ENCODE measurements at regions not wholly inside any gene's neighbourhood (a gene's known extent, or its start where the extent isn't known, plus 50 kb on each side); places are given as distances from the start of the nearest gene placed in this dataset.

- H2AFZ ChIP-seq (ENCODE audit: low read depth, low read length), result no peak overlapping the region
- H3K4me3 ChIP-seq (ENCODE audit: low read length), result no peak overlapping the region
- no peak overlapping the region for H3K27ac ChIP-seq (ENCODE audit: low read length)
- TF ChIP-seq, protein P1, sequence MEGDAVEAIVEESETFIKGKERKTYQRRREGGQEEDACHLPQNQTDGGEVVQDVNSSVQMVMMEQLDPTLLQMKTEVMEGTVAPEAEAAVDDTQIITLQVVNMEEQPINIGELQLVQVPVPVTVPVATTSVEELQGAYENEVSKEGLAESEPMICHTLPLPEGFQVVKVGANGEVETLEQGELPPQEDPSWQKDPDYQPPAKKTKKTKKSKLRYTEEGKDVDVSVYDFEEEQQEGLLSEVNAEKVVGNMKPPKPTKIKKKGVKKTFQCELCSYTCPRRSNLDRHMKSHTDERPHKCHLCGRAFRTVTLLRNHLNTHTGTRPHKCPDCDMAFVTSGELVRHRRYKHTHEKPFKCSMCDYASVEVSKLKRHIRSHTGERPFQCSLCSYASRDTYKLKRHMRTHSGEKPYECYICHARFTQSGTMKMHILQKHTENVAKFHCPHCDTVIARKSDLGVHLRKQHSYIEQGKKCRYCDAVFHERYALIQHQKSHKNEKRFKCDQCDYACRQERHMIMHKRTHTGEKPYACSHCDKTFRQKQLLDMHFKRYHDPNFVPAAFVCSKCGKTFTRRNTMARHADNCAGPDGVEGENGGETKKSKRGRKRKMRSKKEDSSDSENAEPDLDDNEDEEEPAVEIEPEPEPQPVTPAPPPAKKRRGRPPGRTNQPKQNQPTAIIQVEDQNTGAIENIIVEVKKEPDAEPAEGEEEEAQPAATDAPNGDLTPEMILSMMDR (IDR thresholded peaks at IDR 0.05; ENCODE audit: poor library complexity, severe bottlenecking), result no peak
- TF ChIP-seq POLR2AphosphoS5 (IDR thresholded peaks at IDR 0.05) (no peak), SMC3 (conservative IDR thresholded peaks at IDR 0.05; ENCODE audit: poor library complexity) (no peak), RAD21 (conservative IDR thresholded peaks at IDR 0.05) (no peak), EP300 (conservative IDR thresholded peaks at IDR 0.05; ENCODE audit: poor library complexity, severe bottlenecking) (no peak), EZH2 (IDR thresholded peaks at IDR 0.05; ENCODE audit: borderline replicate concordance, insufficient read depth, low read length, poor library complexity, severe bottlenecking) (no peak), MXI1 (conservative IDR thresholded peaks at IDR 0.05; ENCODE audit: poor library complexity, severe bottlenecking) (no peak), TAF1 (IDR thresholded peaks at IDR 0.05; ENCODE audit: low read depth) (no peak)
- TF ChIP-seq, protein P2, sequence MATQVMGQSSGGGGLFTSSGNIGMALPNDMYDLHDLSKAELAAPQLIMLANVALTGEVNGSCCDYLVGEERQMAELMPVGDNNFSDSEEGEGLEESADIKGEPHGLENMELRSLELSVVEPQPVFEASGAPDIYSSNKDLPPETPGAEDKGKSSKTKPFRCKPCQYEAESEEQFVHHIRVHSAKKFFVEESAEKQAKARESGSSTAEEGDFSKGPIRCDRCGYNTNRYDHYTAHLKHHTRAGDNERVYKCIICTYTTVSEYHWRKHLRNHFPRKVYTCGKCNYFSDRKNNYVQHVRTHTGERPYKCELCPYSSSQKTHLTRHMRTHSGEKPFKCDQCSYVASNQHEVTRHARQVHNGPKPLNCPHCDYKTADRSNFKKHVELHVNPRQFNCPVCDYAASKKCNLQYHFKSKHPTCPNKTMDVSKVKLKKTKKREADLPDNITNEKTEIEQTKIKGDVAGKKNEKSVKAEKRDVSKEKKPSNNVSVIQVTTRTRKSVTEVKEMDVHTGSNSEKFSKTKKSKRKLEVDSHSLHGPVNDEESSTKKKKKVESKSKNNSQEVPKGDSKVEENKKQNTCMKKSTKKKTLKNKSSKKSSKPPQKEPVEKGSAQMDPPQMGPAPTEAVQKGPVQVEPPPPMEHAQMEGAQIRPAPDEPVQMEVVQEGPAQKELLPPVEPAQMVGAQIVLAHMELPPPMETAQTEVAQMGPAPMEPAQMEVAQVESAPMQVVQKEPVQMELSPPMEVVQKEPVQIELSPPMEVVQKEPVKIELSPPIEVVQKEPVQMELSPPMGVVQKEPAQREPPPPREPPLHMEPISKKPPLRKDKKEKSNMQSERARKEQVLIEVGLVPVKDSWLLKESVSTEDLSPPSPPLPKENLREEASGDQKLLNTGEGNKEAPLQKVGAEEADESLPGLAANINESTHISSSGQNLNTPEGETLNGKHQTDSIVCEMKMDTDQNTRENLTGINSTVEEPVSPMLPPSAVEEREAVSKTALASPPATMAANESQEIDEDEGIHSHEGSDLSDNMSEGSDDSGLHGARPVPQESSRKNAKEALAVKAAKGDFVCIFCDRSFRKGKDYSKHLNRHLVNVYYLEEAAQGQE (IDR thresholded peaks at IDR 0.05; ENCODE audit: borderline replicate concordance), result no peak
- H3K4me2 ChIP-seq (ENCODE audit: low read length), result no peak overlapping the region
- no peak overlapping the region for H3K9ac ChIP-seq (ENCODE audit: low read length)
- H3K27me3 ChIP-seq (ENCODE audit: insufficient read depth, low read depth, low read length), result no peaks in the 10 kb centered on the region
- no peaks in the 10 kb centered on the region for H3F3A ChIP-seq (ENCODE audit: insufficient read depth, low read length, poor library complexity, severe bottlenecking)
- no peaks in the 10 kb centered on the region for H3K9me2 ChIP-seq (ENCODE audit: insufficient read depth, low read length)
- no peaks in the 10 kb centered on the region for H3K36me3 ChIP-seq (ENCODE audit: insufficient read depth, low read length)
- H4K20me1 ChIP-seq (ENCODE audit: insufficient read depth), result no peaks in the 10 kb centered on the region
- H3K79me2 ChIP-seq (replicated peaks; ENCODE audit: insufficient read depth, low read length), result no peaks in the 10 kb centered on the region
- no peaks in the 10 kb centered on the region for H3K9me3 ChIP-seq (ENCODE audit: low read length)
Observed at GRCh38 chr15:91435113-91435512, 335.1 kb downstream of the SV2B start.

DNA sequence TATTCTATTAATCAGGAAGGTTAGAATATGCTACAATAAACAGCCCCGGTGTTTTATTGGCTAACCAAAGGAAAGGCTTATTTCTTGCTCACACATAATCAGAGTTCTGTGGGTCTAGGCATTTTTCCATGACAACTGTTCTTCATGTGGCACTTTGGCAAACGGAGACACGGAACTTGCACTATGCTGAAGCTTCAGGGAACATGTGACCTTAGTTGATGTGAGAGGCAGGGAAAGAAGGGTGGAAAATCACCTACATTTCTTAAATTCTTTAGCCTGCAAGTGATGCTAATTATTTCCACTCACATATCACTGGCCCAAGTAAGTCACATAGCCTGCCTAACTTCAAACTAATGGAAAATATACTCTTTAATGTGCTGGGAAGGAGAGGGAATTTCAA, 344.6 kb downstream of the SV2B start:
- no peak overlapping the region for H3K4me2 ChIP-seq (ENCODE audit: low read length)
- no peaks in the 10 kb centered on the region for H3K27me3 ChIP-seq (ENCODE audit: insufficient read depth, low read depth, low read length)
- TF ChIP-seq TAF1 (IDR thresholded peaks at IDR 0.05; ENCODE audit: low read depth) (no peak), MXI1 (conservative IDR thresholded peaks at IDR 0.05; ENCODE audit: poor library complexity, severe bottlenecking) (no peak), EZH2 (IDR thresholded peaks at IDR 0.05; ENCODE audit: borderline replicate concordance, insufficient read depth, low read length, poor library complexity, severe bottlenecking) (no peak), RAD21 (conservative IDR thresholded peaks at IDR 0.05) (no peak), POLR2AphosphoS5 (IDR thresholded peaks at IDR 0.05) (no peak), EP300 (conservative IDR thresholded peaks at IDR 0.05; ENCODE audit: poor library complexity, severe bottlenecking) (no peak), SMC3 (conservative IDR thresholded peaks at IDR 0.05; ENCODE audit: poor library complexity) (no peak)
- TF ChIP-seq, protein P2 (IDR thresholded peaks at IDR 0.05; ENCODE audit: borderline replicate concordance), result no peak
- TF ChIP-seq, protein P1 (IDR thresholded peaks at IDR 0.05; ENCODE audit: poor library complexity, severe bottlenecking), result no peak
- H3K9ac ChIP-seq (ENCODE audit: low read length), result no peak overlapping the region
- H3F3A ChIP-seq (ENCODE audit: insufficient read depth, low read length, poor library complexity, severe bottlenecking), result no peaks in the 10 kb centered on the region
- no peaks in the 10 kb centered on the region for H3K36me3 ChIP-seq (ENCODE audit: insufficient read depth, low read length)
- no peak overlapping the region for H3K27ac ChIP-seq (ENCODE audit: low read length)
- no peaks in the 10 kb centered on the region for H4K20me1 ChIP-seq (ENCODE audit: insufficient read depth)
- H3K79me2 ChIP-seq (replicated peaks; ENCODE audit: insufficient read depth, low read length), result no peaks in the 10 kb centered on the region
- H2AFZ ChIP-seq (ENCODE audit: low read depth, low read length), result no peak overlapping the region
- no peaks in the 10 kb centered on the region for H3K9me2 ChIP-seq (ENCODE audit: insufficient read depth, low read length)
- H3K9me3 ChIP-seq (ENCODE audit: low read length), result no peaks in the 10 kb centered on the region
- H3K4me3 ChIP-seq (ENCODE audit: low read length), result no peak overlapping the region
